LHCN-M2 (cell line): ENCODE measurements at regions not wholly inside any gene's neighbourhood (a gene's known extent, or its start where the extent isn't known, plus 50 kb on each side); places are given as distances from the start of the nearest gene placed in this dataset.

Experiments used
- DNase-seq: peaks from one replicate; pipeline ENCODE4 v3.0.0-alpha.2; 2012; ENCODE audit warnings: low read depth

DNA sequence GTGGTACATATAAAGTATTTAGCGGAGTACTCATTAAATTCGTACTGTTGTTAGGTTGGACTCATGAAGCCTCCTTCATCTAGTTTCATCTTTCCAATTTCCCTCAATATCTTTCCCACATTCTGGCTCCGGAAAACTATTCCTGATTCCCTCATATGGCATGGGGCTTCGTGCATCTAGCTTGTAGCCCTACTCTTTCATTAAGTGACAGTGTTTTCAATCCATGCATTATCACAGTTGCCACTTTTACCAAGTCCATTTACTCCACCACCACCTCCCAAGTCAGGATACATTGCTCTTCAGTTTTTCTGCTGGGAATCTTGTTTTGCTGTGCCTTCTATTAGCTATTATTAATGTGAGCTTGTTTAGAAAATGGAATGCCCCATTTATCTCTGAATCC lies 1032.1 kb upstream of the RBFOX1 start:
- DNase-seq, result no peak

DNA sequence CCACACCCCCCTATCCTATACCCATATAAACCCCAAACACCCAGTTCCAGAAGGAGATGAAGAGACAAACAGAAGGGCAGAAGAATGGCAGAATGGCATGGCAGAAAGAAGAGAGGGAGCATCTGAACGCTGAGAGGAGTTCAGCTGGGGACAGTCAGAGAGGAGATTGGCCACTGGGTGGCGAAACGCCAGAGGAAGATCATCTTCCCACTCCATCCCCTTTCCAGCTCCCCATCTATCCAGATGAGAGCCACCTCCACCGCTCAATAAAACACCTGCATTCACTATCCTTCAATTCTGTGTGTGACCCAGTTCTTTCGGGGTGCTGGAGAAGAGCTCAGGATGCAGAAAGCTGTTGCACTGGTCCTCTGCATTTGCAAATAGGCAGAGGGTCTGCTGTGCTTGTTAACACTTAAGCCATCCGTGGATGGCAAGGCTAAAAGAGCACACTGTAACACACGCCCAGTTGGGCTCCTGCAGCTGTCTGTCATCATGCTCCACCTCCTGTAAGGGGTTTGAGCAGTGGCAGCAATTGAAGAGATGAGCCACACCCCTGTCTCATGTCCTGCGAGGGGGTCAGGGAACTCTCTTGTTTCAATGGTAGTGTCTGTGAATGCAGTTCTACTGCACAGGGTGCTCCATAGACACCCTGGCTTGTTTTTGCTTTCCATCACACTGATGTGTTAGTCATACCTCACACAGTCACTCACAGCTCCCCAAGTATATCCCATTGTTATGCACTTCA lies 1034.8 kb upstream of the RBFOX1 start:
- DNase-seq, result no peak

DNA sequence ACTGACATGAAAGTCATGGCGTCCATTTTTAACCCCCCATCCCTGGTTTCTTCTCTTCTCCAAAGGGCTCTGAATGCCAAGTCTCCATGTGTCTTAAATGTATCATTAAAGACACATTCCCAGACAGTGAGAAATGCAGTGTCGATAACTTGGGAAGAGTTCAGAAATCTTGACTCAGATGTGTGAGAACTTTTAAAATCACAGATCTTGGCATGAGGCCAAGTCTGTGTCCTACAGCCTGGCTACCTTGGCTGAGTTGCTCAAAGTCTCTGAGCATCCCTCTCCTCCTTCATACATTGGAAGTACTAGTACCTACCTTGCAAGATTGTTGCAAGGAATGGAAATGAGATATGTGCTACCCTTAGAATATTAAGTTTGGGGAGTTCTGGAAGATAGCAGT lies 1046.5 kb upstream of the RBFOX1 start:
- no peak for DNase-seq

DNA sequence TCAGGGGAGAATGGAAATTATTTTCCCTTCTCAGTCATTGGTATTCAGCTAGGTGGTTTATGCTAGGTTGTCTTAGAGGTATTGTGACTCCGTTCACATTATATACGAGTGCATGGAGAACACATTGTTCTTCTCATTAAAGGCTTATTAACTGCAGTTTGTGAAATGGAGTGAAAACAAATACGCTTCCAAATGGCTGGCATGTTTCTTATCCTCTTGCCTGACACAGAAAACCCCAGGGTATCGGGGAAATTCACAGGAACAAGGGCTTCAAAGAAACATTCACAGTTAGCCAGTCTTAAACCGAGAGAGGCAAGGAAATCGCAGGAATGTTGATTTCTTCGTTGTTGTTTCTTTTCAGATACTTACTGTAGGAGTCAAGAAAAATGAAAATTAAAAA lies 1047.9 kb upstream of the RBFOX1 start:
- DNase-seq, result no peak

DNA sequence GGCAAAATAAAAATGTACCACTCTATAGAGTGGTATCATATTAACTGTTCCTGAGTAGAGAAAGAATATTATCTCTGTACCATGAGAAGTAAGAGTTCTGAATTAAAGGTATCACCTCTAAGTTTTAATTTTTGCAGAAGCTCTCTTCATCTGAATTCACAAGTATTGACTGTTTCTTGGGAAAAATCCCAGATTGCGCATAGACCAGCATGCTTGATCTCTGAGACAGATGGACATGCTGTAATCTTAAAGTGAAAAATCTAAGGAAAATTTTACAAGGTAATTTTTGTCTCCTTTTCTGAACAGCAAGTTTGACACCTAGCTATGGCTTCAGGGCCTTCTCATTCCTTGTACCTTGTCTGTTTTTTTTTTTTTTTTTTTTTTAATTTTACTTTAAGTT lies 1050.7 kb upstream of the RBFOX1 start:
- no peak for DNase-seq

DNA sequence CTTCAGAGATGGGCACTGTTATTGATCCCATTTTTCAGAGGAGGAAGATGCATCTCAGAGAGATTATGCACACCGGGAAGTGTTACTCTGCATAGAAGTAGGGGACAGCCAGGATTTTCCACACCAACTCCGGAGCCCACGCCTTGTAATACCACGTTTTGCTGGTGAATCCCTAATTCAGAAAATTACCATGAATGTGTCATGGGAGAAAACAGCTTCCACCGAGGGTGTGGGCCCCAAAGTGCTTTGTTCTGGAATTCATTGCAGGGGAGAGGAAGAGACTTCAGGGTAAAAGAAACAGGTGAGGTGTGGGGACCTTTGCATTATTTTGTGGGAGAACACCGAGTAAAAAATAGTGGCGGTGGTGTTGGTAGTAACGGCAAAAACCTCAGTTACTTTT lies 1051.4 kb upstream of the RBFOX1 start:
- DNase-seq, result no peak

DNA sequence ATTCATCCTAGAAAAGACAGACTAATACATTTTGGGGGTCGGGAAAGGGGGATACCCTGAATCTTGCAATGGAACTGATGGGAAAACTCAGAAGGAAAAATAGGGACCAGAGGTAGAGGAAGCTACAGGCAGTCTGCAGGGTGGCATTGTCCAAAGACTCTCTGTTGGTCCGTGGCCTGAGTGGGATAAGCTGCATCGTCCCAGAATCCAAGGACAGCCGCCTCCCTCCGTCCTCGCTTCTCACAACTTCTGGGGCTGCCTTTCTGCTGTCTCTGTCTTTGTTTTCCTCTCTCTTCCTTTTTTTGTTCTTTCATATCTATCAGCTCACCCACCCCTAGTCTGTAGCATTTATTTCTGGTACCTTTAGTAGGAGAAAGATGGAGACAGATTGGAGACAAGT lies 1052.6 kb upstream of the RBFOX1 start:
- DNase-seq, result no peak

DNA sequence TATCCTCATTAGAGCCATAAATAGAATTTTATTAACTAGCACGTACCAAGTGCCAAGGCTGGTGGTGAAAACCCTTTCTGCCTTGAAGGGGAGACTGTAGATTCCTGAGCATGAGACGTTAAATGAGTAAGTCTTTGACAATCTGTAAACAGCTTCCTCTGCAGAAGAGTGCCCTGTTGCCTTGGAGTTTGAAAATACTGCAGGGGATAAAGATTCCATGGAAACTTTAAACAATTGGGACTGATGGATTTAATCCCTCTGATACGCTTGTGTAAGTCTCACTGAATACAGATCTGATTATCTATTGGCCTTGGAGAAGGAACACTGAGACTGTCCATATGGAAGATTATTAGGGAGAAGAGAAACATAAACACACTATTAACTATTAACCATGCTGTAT lies 1053.4 kb upstream of the RBFOX1 start:
- DNase-seq, result no peak

DNA sequence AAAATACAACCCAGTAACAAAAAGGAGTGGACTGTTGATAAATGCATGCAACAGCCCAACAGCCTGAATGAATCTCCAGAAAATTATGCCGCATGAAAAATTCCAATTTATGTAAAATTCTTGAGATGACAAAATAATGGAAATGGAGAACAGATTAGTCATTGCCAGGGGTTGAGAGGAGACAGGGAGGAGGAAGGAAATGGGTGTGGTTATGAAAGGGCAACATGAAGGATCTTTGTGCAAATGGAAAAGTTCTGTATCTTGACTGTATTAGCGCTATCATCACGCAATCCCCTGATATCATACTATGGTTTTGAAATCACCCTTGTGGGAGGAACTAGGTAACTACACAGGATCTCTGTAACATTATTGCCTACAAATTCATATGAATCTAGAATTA lies 1058.3 kb upstream of the RBFOX1 start:
- no peak for DNase-seq

DNA sequence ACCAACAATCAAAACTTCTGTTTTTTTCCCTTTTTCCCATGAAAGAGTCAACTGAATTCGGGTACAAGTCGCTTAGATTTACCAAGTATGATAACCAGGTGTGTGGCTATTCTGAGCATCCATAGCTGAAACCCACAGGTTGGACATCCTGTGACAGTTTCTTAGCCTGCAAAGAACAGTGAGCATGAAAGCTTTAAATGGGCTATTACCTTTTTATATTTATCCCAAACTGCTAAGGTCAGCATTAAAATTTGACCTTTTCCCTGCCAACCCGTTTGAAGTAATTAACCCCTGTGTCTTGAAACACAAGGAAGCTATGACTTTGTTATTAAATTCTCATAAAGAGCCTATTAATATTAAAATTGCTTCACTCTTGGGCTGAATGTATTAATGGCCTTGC lies 1065.0 kb upstream of the RBFOX1 start:
- no peak for DNase-seq

DNA sequence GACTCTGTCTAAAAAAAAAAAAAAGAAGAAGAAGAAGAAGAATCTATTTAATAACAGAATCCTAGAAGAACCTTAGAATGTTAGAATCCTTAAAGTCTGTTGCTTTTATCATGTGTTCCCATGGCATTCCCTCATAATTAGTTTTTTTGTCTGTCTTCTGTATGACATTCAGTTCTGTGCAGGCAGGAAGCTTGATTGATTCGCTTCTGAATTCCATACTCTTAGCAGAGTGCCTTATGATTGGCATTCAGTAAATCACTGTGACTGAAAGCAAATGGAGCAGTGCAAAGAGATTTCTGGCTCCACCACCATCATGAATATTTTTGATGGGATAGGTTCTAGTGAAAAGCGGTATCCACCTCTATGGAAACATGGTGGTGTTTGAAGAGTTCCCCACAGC lies 1065.9 kb upstream of the RBFOX1 start:
- DNase-seq, result no peak

DNA sequence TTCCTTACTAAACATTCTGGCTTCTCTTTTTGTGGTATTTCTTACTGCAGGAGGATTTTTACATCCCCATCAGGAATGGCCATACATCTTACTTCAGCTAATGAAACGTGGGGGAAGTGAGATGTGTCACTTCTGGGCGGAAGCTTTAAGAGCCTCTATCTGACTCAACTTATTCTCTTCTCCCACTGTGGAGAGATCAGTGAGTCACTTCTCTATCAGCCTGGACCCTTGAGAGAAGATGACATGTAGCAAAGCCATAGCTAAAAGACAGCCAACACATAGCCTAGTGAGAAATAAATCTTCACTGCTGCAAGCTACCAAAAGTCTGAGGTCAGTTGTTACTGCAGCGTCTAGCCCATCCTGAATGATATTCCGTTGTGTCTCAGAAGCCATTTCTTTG lies 1066.7 kb upstream of the RBFOX1 start:
- no peak for DNase-seq

DNA sequence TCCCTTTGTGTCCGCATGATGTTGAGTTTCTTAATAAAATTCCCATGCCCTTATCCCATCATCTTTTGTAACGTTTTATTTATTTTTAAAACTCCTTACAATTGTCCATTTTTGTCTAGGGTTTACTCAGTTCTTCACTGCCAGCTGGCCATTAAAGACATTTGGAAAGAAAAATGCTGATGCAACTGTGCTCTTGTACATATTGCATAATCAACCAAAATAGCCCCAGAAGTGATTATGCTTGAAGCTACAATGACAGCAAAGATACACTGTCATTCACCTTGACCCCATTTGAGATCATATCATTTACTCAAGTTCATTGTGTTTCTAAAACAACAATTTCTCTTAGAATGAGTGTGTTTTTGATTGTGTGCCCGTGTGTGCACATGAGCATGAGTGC lies 1074.6 kb upstream of the RBFOX1 start:
- no peak for DNase-seq

DNA sequence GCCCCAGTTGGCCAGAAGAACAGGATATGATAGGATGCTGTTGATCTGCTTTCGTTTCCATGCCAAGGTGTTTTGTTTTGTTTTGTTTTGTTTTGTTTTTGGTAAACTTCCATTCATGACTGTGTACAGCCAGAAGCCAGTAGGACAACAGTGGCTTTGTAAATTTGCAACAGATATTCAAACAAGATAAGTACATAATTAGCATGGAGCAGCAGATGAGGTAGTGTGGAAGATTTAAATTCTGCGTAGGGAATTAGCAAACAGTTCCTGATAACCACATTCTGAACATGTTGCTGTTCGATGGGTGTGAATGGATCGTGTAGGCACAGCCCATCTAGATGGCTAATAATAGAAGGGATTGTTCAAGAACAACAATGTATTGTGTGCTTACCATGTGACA lies 1080.1 kb upstream of the RBFOX1 start:
- DNase-seq, result no peak

DNA sequence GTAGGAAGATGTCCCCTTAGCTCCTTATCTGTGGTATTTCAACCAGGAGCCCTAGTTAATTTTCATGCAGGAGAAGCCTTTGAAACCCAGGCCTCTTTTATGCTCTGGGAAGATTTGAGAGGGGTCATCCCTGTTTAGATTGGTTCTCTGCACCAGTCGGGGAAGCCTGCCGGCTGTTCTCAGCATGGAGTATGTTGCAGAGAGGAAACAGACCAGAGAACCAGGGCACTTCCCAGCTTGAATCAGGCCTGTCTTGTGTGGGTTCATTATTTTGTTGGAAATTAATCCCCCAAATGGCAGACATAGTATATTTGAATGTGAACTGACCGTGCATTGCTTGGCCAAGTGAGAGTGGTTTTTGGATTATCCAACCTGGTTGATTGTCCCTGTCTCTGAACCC lies 1082.1 kb upstream of the RBFOX1 start:
- no peak for DNase-seq

DNA sequence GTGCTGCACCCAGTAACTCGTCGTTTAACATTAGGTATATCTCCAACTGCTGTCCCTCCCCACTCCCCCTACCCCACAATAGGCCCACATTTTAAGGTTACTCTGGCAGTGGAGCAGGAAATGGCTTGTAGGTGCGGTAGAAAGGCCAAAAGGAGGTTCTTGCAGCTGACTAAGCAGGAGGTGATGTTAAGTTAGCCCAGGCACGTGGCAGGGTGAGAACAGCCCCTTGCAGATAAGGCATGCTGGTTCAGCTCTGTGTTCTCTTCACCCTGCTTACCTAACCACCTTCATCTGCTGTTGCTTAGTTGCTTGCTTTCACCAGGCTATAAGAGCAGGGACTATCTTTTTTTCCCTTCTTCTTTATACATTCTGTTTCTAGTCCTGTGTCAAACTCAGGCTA lies 1082.8 kb upstream of the RBFOX1 start:
- DNase-seq, result no peak

DNA sequence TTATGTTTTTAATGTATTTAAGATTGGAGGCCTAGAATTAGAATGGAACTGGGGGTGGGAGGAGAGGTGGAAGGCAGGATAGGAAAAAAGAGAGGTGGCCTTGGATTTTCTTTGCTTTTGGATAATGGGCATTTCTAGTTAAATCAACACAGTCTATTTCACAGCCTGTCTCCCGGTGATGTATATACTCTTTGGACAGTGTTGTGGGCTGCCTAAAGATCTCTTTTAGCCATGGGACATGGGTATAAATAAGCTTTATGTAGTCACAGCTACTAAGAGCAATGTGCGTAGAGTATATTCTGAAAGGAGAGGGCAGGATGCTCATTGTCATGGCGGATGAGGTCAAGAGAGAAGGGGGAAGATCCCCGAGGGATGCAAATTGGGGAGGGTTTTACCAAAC lies 1084.4 kb upstream of the RBFOX1 start:
- DNase-seq, result no peak

DNA sequence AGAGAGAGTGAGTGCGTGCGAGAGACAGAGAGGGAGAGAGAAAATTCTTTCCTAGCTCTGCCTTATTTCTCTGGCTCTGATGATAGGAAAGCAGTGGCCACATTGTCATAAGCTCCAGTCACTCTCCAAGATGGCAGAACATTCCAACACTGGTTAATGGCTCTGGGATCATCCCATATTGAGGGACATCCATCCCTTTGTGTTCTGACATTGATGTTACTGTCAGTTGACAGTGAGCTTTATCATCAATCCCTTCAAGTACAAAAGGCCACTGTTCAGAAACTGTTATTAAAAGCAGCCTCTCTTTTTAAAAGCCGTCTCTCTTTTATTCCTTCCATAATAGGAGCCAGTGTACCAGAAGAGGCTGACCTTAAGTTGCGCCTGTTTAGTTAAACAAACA lies 1084.9 kb upstream of the RBFOX1 start:
- DNase-seq, result no peak

DNA sequence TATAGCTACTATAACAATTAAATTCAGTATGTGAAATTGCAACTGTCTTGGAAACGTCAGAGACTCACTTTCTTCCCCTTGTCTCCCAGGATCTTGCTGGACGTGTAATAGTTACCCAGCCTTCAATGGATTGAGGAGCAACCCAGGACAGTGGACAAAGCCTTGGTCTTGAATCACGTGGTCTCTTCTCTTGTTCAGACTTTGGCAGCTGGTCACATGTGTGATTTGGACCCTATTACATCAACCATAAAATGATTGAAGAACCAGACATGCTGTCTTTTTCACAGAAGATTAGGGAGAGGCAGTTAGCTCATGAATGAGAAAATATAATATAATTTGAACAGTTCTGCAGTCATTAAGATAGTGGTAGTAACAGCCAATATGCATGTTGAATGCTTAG lies 1085.5 kb upstream of the RBFOX1 start:
- DNase-seq, result no peak

DNA sequence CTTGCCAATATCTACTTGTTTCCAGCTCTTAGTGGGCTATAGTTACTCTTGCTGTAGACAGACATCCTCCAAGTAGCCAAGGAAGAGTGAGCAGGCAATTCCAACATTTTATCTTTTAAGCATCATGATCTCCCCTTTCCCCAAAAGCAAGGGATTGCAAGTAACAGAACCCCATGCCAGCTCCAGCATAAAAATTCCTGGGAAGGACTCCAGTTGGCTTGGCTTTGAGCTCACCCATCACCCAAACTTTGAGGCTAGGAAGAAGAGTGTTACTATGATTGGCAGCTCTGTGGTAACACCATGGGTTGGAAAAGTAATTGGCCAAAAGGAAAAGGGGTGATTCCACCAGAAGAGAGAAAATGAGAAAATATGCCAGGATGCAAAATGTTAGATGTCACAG lies 1086.4 kb upstream of the RBFOX1 start:
- DNase-seq, result no peak

DNA sequence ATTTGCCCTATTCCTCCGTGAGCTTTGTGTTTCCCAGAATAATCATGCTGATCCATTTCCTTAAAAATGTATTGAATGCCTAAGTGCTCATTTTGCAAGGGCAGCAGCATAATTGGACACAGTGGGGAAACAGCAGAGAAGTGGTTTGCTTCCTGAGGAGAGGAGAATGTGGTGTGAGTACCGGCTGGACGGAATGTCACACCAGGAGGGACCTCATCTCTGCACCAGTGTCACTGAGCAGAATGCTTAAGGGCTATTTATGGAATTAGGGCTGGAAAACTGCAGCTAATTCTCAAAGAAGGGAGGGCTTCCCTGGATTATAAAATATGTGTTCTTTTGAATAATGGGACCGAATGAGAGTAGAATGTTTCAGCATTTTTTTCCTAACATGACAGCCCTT lies 1100.6 kb upstream of the RBFOX1 start:
- DNase-seq, result no peak

DNA sequence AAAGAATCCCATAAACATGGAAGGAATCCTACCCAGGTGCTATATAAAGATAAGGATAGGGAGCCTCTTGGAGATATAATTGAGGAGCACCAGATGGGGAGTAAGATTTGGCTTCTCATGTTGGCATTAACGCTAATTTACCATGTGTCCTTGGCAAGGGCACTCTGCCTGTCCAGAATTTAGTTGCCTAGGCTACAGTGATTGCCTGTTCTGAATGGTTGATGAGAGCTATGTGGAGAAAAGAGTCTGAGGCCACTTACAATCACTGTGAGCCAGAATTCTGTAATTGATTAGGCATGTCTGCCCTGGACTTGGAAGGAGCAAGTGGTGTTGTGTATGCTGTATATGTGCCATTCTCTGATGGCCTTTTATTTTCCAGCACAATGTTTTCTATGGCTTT lies 1101.2 kb upstream of the RBFOX1 start:
- no peak for DNase-seq

DNA sequence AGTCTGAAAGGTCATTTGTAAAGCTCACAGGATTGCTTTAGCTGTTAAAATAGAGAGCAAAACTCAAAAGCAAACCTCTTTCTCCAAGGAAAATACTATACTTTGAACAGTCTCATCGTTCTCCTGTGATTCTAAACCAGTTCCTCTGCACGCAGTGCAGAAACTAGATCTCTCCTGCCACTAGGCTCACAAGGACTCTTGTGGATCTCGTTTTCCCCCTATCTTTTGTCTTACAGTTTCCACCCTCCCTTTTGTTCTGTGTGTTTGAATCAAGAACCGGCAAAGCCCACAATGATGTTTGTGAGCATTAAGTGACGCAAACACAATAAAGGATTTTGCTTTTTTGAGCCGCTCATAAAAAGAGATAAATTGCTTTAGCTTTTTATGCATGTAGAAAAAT lies 1103.5 kb upstream of the RBFOX1 start:
- no peak for DNase-seq

DNA sequence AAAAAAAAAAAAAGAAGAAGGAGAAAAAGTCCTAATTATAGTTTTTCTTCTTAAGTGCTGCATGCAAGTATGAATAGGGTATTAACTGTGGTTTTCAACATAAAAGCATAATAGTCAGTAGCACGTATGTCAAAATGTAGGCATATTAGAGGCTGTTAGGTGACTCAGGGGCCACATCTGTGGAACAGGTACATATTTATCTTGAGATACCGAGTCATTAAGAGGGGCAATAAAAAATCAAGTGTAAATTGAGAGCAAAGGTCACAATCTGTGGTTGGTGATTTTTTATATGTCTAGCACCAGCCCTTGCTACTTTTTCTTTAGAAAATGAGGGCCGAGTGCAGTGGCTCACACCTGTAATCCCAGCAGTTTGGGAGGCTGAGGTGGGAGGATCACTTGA lies 1113.8 kb upstream of the RBFOX1 start:
- no peak for DNase-seq
